ENCODE measurements at regions not wholly inside any gene's neighbourhood (a gene's known extent, or its start where the extent isn't known, plus 50 kb on each side); places are given as distances from the start of the nearest gene placed in this dataset.

- TF ChIP-seq FOXP2 (optimal IDR thresholded peaks at IDR 0.05; ENCODE audit: borderline replicate concordance, extremely low read depth, extremely low read length, insufficient read depth) (no peak), REST (IDR thresholded peaks at IDR 0.05; ENCODE audit: insufficient read depth in 1 of 2, low read depth in 2 of 2, low read length in 2 of 2) (no peak), POLR2AphosphoS5 (IDR thresholded peaks at IDR 0.05; ENCODE audit: low read depth, low read length) (no peak), SIN3A (IDR thresholded peaks at IDR 0.05; ENCODE audit: borderline replicate concordance, insufficient read depth, low read length) (no peak), TAF1 (IDR thresholded peaks at IDR 0.05; ENCODE audit: borderline replicate concordance, insufficient read depth, low read length) (no peak)
Measured at GRCh38 chr10:80709866-80710265, 172.2 kb downstream of the SH2D4B start.

GRCh38 chr10:80713398-80713928 lies 175.8 kb downstream of the SH2D4B start:
- TF ChIP-seq TAF1 (IDR thresholded peaks at IDR 0.05; ENCODE audit: borderline replicate concordance, insufficient read depth, low read length) (no peak), POLR2AphosphoS5 (IDR thresholded peaks at IDR 0.05; ENCODE audit: low read depth, low read length) (no peak), REST (IDR thresholded peaks at IDR 0.05; ENCODE audit: insufficient read depth in 1 of 2, low read depth in 2 of 2, low read length in 2 of 2) (no peak), SIN3A (IDR thresholded peaks at IDR 0.05; ENCODE audit: borderline replicate concordance, insufficient read depth, low read length) (no peak), FOXP2 (optimal IDR thresholded peaks at IDR 0.05; ENCODE audit: borderline replicate concordance, extremely low read depth, extremely low read length, insufficient read depth) (no peak)

- TF ChIP-seq POLR2AphosphoS5 (IDR thresholded peaks at IDR 0.05; ENCODE audit: low read depth, low read length) (no peak), REST (IDR thresholded peaks at IDR 0.05; ENCODE audit: insufficient read depth in 1 of 2, low read depth in 2 of 2, low read length in 2 of 2) (no peak), TAF1 (IDR thresholded peaks at IDR 0.05; ENCODE audit: borderline replicate concordance, insufficient read depth, low read length) (no peak), SIN3A (IDR thresholded peaks at IDR 0.05; ENCODE audit: borderline replicate concordance, insufficient read depth, low read length) (no peak)
Measured at GRCh38 chr10:80714566-80714965, 176.9 kb downstream of the SH2D4B start.

GRCh38 chr10:80718024-80718423 lies 180.3 kb downstream of the SH2D4B start:
- TF ChIP-seq TAF1 (IDR thresholded peaks at IDR 0.05; ENCODE audit: borderline replicate concordance, insufficient read depth, low read length) (no peak), REST (IDR thresholded peaks at IDR 0.05; ENCODE audit: insufficient read depth in 1 of 2, low read depth in 2 of 2, low read length in 2 of 2) (no peak), SIN3A (IDR thresholded peaks at IDR 0.05; ENCODE audit: borderline replicate concordance, insufficient read depth, low read length) (no peak), FOXP2 (optimal IDR thresholded peaks at IDR 0.05; ENCODE audit: borderline replicate concordance, extremely low read depth, extremely low read length, insufficient read depth) (no peak)

GRCh38 chr10:80719935-80720334 lies 182.2 kb downstream of the SH2D4B start:
- TF ChIP-seq REST (IDR thresholded peaks at IDR 0.05; ENCODE audit: insufficient read depth in 1 of 2, low read depth in 2 of 2, low read length in 2 of 2) (no peak), TAF1 (IDR thresholded peaks at IDR 0.05; ENCODE audit: borderline replicate concordance, insufficient read depth, low read length) (no peak), SIN3A (IDR thresholded peaks at IDR 0.05; ENCODE audit: borderline replicate concordance, insufficient read depth, low read length) (no peak), FOXP2 (optimal IDR thresholded peaks at IDR 0.05; ENCODE audit: borderline replicate concordance, extremely low read depth, extremely low read length, insufficient read depth) (no peak), POLR2AphosphoS5 (IDR thresholded peaks at IDR 0.05; ENCODE audit: low read depth, low read length) (no peak)

All from PFSK-1 (cell line).